8988T (cell line): ENCODE measurements at regions not wholly inside any gene's neighbourhood (a gene's known extent, or its start where the extent isn't known, plus 50 kb on each side); places are given as distances from the start of the nearest gene placed in this dataset.

Source experiments
- DNase-seq: peaks from one replicate; pipeline ENCODE4 v3.0.0; 2011

DNA sequence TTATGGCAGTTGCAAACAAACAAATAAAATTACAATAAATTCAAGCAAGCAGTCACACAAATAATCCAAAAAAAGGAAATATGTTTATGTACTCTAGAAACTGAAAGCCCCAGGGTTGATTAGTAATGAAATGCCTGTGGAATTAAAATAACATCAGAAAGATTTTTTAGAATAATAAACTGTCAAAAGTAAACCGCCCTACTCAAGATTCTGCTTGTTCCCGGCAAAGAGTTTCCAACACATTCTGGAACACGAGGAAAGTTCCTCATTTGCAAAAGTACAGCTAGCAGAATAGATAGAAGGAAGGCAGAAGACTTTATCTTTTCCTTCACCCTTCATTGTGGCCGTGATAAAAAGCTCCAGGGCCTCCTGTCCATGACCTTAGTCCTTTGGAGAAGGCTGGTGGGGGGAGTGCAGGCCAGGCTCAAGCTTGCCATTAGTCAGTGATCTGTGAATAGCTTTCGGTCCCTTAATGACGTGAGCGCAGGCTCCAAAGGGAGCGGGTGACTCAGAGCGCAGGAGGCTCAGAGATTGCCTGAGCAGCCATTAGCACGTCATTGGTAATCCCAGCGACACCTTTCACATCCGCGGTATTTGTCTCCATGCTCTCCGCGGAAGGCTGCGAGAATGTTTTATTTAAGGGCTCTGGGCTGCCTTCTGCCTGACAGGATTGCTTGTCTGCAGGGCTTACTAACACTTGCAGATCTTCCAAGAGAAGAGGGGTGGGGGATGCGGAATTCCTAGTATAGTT lies 458.3 kb downstream of the METTL15 start:
- no peak for DNase-seq

DNA sequence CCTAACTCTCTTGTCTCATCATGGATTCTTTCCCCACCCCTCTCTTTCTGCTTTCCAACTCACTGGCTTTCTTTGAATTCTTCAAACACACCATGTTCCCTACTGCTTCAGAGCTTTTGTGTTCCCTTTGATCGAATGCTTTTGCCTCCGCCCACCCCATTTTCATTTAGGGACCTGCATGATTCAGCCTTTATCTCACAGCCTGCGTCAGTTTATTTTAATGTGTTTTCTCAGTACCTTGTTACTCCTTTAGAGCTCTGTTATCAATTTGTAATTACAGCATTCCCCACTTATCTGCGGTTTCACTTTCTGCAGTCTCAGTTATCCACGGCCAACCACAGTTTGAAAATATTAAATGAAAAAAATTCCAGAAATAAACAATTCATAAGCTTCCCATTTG lies 451.3 kb downstream of the METTL15 start:
- no peak for DNase-seq

DNA sequence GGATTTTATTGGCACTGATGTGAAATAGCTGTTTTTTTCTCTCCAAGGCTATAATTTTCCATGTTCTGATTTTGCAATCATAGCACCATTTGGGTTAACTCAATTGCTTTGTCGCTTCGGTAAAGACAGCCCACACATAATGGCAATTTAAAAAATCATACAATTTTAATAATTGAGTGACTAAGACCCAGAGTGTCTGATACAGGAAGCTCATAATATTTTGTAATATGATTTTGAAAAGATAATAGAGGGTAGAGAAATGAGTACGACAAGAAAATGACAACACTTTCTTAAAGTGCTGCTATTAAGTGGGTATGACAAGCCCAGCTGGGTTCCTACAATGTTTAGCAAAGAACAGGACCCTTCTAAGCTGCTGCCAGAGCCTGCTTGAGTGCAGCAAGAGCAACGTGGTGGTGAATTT lies 439.1 kb downstream of the METTL15 start:
- no peak for DNase-seq

DNA sequence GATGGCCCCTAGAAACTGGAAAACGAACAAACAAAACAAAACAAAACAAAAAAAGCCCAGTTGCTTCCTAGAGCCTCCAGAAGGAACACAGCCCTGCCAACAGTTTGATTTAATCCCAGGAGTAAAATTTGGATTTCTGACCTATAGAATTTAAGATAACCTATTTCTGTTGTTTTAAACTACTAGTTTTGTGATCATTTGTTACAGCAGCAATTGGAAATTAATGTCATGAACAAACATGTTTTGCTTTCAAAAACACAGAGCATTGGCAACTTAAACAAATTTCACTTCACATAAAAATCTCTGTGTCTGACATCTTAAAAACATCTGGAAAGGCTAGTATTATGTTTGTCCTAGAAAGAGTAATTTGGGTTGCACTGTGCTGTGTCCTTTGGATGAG lies 437.3 kb downstream of the METTL15 start:
- DNase-seq, result no peak

DNA sequence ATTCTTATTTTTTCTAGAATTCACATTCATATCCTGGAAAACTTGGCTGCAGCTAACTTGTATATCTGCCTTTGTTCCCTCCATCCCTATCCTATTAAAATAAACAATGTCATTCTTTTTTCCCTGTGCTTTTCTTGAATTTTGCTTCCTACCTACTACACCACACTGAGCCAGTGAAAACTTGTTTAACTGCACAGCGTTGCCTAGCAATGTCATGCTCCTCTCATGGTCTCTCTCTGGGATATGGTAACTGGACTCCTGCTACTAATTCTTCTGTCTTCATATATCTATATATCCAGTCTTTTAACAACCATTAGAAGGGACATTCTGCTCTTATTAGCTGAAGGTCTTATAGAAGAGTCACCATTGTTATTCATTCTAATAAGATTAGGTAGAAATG lies 434.4 kb downstream of the METTL15 start:
- no peak for DNase-seq

DNA sequence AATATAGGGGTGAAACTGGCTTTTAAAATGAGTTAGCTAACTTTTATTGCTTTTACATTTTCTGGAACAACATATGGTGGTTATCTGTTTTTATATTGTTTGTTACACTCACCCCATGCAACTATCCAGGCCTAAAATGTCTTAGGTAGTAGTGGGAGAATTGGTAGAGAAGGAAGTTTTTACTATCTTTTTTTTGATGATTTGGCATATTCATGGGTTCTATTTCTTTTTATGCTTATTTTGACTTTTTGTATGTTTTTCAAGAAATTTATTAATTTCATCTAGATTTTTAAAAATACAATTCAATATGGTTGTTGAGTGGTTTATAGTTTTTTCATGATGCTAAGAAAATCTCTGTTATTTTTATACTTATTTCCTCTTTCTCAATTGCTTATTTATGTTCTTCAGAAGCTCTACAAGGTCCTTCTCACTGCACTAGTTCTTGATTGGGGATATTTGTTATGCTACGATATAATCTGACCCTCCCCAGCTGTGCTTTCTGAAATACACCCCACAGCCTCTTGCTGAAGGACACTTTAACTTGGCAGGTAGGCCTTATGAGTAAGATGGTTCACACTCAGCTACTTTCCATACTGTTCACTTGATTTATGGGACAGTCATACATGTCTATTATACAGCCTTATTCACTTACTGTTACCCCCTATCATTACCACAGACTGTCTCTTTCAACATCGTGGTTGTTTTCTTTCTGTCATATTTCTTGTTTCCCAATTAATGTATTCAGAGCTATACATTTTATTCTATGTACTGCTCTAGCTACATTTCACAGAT lies 431.2 kb downstream of the METTL15 start:
- DNase-seq, result no peak

DNA sequence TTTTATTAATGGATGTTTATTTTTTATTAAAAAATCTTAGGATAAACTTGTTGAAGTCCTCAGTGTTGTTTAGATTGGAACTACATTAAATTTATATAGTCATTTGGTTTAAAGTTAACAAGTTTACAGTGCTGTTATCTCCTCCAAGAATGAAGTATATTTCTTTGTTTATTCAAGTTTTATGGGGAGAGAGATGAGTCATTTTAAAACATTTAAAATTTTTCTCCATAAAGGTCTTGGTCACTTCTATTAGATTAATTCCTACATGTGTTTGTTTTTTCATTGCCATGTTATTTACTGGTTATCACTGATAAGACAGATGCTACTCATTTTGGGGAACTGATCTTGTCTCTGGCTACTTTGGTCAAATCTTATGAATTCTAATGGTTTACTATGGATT lies 429.6 kb downstream of the METTL15 start:
- no peak for DNase-seq

DNA sequence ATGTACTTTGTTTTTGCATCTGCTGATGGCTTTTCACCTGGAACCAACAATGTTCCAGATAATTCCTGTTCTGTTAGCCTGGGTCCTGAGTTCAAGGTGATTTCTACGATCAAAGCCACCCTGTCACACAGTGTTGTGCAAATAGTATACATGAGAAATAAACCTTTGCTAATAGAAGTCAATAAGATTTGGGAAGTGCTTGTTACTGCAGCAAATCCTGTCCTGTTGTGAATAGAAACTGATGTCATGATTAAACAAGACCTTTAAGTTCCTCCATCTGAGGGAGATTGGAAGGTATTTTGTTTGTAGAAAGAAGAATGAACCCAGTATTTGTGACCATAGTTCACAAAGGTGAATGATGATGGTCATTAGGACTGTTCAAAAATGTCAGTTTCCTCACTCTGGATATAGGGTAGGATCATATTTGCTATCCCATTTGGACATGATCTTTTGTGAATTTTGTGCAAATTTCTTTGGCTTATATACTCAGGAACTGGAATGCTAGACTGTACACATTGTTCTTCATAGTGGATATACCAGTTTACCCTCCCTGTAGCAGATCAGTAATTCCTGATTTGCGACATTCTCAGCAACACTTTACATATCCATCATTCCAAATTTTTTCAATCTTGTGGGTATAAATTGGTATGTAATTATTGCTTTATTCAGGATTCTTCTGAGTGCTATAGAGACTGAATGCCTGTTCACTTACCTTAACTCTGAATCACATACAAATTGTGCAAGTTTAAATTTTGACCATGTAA lies 428.5 kb downstream of the METTL15 start:
- no peak for DNase-seq

DNA sequence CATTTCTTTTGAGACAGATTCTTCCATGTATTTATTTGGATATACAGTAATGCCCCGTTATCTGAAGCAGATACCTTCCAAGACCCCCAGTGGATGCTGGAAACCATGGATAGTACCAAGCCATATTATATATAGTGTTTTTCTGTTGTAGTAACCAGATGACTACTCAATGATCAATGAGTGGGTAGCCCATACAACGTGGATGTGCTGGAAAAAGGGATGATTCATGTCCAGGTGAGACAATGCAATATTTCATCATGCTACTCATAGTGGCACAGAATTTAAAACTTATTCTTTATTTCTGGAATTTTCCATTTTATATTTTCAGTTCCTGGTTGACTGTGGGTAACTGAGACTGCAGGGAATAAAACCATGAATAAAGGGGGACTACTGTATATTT lies 427.5 kb downstream of the METTL15 start:
- DNase-seq, result no peak

DNA sequence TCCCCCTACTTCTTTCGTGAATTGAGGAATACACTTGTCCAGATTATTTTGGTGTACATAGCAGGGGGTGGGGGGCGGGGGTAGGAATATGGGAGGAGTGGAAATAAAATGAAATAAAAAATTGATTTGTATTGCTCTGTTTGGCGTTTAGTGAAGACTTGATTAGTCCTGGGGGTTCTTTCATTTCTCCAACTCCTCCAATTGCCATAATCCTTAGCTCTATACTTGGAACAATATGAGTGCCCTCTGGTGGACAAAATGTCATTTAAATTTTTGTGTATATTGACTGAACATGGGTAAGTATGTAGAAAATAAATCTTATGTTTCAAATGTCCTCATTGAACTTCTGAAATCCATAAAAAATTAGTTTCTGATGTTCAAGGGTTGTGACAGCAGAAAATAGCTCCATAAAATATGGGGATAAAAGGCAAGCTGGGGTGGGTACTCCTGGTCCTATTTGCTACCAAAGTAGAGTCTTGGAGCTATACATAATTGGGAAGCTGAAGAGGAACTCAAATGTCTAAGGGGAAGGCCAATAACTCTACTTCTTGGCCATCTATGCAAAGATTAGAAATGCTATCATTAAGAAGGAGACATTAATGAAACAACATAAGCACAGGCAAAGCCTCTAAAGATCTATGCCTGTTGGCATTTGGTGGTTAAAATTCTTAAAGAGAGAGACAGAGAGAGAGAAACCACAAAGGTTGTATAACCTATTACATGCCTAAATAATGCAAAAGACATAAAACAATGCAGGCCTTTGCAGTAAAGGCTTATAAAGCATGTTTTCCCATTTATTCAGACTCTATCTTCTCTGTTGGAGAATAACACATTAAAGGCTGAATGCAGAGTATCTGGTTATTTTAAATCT lies 421.6 kb downstream of the METTL15 start:
- no peak for DNase-seq

DNA sequence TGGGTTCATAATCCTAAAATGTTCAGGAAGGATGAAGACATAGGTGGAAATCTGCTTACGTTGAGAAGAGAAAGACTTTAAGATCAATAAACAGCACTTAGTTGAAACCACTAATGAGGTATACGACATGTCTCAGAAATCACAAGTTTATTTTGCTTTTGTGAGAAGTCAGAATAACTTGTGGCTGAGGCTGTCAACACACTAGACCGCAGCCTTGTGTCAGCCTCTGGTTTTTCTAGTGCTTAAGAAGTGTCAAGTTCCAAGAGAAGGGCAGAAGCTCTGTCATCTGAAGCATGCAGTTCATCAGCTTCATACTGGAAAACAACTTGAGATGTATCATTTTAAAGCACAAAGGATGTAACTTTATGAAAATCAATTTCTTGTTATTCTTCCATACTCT lies 420.9 kb downstream of the METTL15 start:
- DNase-seq, result no peak

DNA sequence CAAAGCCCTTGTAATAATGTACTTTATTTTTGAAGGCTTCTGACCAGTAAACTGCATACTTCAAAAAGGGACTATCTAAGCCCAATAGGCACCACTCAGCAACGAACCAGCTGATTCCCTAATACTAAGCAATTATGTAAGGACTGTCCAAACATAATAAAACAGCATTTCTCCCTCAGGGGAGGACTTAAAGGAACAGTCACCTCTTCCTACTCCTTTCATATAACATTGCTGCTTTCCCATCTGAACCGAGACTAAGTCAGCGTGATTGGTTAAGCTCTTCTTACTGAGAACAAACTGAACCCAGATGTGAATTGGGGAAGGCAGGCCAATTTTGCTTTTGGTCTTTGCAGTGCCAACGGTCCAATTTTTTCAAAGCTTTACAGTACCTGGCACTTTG lies 420.0 kb downstream of the METTL15 start:
- DNase-seq, result no peak

DNA sequence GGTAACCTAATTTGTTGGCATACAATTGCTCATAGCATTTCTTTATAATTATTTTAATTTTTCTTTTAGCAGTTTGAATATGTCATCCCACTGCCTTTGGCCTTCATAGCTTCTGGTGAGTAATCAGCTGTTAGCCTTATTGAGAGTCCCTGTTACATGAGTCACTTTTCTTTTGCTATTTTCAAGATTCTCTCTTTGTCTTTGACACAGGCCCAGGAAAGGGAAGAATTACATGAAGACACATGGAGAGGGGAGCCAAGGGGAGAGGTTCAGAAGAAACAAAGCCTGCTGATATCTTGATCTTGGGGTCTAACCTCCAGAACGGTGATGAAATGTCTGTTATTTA lies 418.2 kb downstream of the METTL15 start:
- no peak for DNase-seq

DNA sequence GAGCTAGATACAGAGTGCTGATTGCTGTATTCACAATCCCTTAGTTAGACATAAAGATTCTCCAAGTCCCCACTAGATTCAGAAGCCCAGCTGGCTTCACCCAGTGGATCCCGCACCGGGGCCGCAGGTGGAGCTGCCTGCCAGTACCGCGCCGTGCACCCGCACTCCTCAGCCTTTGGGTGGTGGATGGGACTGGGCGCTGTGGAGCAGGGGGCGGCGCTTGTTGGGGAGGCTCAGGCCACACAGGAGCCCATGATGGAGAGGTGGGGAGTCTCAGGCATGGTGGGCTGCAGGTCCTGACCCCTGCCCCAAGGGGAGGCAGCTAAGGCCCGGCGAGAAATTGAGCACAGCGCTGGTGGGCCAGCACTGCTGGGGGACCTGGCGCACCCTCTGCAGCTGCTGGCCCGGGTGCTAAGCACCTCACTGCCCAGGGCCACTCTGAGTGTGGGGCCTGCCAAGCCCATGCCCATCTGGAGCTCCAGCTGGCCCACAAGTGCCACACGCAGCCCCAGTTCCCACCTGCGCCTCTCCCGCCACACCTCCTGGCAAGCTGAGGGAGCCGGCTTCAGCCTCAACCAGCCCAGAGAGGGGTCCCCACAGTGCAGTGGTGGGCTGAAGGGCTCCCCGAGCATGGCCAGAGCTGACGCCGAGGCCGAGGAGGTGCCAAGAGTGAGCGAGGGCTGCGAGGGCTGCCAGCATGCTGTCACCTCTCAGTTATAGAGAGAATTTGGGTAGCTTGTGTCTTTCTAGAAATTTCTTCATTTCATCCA lies 417.6 kb downstream of the METTL15 start:
- no peak for DNase-seq

DNA sequence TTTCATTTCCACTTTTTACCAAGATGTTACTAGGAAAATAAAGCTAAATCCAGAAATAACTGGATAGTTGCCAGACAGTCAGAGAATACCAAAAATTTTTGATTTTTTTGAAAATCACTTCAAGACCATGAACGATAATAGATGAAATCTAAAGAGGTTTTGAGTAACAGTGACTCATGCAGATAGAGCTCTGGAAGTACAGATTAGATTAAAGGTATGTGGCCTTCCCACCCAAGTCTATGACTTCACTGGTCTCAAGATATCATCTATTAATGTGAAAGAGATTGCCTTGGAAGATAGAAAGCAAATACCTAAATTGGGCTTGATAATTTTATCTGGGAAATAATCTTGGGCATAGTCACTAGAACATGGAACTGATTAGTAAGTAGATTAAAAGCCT lies 415.9 kb downstream of the METTL15 start:
- no peak for DNase-seq

DNA sequence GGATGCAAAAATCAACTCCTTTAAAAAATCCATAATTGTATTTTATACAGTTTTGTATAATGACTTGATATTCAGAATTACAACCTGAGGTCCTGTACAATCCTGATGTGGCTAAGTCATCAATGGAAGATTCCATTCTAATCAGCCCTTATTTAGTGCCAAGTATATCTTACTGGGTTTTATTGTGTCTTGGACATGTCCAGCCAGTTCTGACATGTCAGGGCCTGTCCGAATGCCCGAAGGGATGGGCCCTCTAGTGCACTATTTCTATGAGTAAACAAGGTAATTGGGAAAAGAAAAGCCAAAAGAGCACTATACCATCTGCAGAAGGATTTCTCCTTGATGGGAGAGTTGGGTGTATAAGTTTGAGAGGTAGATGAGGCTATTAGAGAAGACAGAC lies 412.9 kb downstream of the METTL15 start:
- no peak for DNase-seq

DNA sequence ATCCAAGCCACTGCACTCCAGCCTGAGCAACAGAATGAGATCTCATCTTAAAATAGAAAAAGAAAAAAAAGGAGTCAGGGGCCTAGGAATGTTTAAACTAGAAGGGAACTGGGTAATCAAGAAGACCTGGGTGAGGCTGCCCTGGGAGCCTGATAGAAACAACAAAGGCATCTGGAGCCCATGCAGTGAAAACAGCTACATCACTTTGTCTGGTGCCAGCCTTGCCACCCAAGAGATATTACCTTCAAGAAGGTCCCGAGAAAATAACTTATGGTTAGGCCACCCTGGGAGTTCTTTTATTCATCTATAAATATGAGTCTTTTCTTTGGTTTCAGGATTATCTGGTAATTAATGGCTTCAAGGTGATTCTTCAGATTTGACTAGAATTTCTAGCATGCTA lies 412.1 kb downstream of the METTL15 start:
- DNase-seq, result no peak

DNA sequence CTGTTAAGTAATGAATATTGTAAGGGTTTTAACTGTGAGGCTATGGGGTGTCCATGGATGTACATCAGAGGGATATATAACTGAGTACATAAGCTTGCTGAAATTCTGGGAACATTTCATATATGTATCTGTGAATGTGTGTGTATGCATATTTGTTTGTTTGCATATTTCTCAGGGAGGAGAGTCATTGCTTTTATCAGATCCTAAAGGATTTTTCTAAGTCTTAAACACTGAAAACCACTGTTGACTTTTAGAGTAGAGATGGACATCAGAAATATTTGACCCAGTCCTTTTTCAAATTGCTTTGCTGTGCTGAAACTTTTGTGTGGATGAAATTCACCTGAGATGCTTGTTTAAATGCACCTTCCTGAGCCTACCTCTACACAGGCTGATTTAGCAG lies 410.6 kb downstream of the METTL15 start:
- no peak for DNase-seq

DNA sequence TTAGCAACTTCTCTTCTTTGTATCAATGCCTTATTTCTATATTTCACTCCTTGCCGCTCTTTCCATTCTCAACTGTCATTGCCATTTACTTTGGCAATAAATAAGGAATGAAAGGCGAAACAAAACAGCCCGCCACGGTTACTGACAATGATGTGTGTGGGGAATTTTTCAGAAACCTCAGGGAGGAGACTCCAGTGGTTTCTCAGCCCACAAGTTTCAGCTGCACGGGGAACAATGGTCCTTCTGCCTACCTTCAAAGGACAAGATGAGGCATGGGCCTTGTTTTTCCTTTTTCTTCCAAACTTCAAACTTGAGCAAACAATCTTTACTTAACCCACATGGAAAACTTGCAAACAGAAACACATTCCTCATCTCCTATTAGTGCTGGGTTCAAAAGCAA lies 409.4 kb downstream of the METTL15 start:
- DNase-seq, result no peak

DNA sequence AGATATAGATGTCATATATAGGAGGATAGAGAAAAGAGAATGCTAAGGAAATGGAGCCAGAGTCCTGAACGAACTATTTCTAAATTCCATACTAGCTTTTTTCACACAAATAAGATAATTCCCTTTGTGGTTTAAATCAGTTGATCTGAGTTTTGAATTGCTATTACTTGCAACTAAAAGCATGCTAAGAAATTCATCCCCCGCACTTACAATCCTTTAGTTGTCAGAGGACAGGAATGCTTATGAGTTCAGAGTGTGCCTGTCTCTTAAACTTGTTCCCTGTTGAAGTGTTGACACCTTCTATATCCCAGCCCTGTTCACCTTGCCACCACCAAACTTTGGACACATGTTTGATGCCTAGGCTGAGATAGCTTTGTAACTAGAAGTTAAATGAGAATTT lies 406.2 kb downstream of the METTL15 start:
- no peak for DNase-seq

DNA sequence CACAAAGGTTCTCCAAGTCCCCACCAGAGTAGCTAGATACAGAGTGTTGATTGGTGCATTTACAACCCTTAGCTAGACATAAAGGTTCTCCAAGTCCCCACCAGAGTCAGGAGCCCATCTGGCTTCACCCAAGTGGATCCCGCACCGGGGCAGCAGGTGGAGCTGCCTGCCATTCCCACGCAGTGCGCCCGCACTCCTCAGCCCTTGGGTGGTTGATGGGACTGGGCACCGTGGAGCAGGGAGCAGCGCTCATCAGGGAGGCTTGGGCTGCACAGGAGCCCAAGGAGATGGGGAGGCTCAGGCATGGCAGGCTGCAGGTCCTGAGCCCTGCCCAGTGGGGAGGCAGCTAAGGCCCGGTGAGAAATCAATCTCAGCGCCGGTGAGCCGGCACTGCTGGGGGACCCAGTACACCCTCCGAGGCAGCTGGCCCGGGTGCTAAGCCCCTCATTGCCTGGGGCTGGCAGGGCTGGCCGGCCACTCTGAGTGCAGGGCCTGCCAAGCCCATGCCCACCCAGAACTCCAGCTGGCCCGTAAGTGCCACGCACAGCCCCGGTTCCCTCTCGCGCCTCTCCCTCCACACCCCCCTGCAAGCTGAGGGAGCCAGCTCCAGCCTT lies 404.1 kb downstream of the METTL15 start:
- no peak for DNase-seq

DNA sequence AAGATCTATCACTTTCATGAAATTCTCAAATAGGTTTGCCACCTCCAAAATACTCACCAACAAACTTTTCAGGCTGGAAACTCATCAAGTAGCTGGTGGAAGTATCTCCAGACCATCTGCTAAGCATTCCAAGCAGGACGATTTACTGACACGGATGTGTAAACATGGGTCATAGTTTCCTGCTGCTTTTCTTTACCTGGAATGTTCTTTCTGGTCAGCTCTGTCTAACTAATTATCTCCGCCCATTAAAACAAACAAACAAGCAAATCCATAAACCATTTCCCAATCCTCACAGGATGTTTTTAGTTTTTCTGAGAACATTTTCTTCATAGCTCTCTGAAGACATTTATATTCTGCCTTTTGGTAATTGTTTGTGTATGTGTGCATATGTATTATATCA lies 397.0 kb downstream of the METTL15 start:
- no peak for DNase-seq
